GM12873 (cell line): ENCODE measurements at regions not wholly inside any gene's neighbourhood (a gene's known extent, or its start where the extent isn't known, plus 50 kb on each side); places are given as distances from the start of the nearest gene placed in this dataset.

Source experiments
- TF ChIP-seq, protein P1 (sequence below): IDR thresholded peaks from 2 replicates; pipeline ENCODE4 v1.5.1; 2012; ENCODE audit warnings: low read depth, mild to moderate bottlenecking, moderate library complexity, low read length, control low read depth; ENCODE audit not compliant: insufficient read depth; ENCODE audit errors: missing control alignments

GRCh38 chr2:121052521-121052920, 232.5 kb downstream of the TFCP2L1 start:
- TF ChIP-seq, protein P1, sequence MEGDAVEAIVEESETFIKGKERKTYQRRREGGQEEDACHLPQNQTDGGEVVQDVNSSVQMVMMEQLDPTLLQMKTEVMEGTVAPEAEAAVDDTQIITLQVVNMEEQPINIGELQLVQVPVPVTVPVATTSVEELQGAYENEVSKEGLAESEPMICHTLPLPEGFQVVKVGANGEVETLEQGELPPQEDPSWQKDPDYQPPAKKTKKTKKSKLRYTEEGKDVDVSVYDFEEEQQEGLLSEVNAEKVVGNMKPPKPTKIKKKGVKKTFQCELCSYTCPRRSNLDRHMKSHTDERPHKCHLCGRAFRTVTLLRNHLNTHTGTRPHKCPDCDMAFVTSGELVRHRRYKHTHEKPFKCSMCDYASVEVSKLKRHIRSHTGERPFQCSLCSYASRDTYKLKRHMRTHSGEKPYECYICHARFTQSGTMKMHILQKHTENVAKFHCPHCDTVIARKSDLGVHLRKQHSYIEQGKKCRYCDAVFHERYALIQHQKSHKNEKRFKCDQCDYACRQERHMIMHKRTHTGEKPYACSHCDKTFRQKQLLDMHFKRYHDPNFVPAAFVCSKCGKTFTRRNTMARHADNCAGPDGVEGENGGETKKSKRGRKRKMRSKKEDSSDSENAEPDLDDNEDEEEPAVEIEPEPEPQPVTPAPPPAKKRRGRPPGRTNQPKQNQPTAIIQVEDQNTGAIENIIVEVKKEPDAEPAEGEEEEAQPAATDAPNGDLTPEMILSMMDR = no peak

- TF ChIP-seq, protein P1 = no peak
Observed at GRCh38 chr2:121055088-121055487, 229.9 kb downstream of the TFCP2L1 start.

DNA sequence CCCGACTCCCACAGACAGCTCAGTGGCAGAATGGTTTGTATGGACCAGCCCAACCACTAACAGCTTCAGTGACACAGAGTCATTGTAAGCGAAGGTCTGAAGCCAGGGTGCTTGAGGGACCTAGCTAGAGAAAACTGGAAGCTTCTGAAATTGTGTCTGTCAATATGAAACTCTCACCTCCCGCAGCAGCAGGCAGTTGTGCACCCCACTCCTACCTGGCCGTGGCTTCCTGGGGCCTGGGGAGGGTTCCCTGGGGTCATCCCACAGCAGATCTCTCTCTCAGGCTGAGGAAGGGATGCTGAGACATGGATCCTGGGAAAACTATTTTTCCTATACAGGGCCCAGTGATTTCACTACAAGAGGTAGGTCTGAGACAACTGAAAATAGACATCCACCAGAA, 229.5 kb downstream of the TFCP2L1 start:
- TF ChIP-seq, protein P1 = no peak

DNA sequence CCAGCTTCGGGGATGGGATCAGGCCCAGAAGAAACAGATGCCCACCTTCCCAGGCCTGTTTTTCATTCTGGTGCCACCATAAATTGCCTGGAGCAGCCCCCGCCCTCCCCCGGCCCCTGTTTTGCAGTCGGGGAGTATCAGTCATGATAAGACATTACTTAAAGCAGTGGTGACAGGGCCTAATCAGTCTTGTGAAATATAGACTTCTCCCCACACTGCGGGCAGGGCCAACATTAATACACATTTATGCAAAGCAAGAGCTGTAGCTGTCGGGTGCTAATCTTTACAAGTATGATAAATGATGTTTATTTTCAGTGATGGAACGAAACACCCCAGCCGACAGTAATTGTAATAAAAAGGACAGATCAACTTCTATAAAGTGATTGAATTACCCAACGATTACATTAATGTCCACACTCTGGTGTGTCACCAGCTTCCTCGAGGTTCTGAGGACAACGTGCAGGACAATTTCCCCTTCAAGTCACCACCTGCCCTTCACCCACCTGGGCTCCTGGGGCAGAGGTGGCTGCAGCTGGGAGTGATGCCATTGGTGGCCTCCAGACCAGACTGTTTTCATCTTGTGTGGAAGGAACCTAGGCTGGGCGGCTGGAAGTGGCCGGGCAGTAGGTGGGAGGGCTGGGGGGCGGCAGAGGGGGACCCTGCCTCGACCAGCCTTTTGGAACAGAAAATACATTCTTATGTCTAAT, 226.0 kb downstream of the TFCP2L1 start:
- TF ChIP-seq, protein P1 = no peak

GRCh38 chr2:121059651-121060649, 225.1 kb downstream of the TFCP2L1 start:
- TF ChIP-seq, protein P1 = no peak

- TF ChIP-seq, protein P1 = no peak
Observed at GRCh38 chr2:121061633-121062032, 223.4 kb downstream of the TFCP2L1 start.

DNA sequence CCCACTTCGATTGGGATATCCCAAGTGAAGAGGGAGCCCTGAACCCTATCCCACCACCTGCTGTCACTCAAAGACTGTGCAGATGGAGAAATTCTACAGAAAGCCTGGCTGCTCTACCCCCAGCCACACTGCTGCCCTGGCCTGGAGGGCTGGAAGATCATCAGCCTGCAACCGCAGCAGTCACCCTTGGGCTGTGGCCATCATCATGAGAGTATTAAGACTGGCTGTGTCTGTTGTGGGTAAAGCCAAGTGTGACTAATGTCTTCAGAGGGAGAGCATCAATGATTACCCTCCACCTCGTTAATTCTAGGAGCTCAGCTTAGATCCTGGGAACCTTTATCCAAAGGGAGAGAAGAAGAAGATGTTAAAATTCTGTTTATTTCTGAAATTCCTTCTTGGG, 221.5 kb downstream of the TFCP2L1 start:
- TF ChIP-seq, protein P1 = no peak
